IPS DF 6.9 (cell line): ENCODE measurements at regions not wholly inside any gene's neighbourhood (a gene's known extent, or its start where the extent isn't known, plus 50 kb on each side); places are given as distances from the start of the nearest gene placed in this dataset.
"Not testable (repeated sequence)": the region's sequence is repeated elsewhere in the genome, so short reads cannot be mapped to it uniquely, and the experiment has no call there.

Experiments used
- DNase-seq: peaks from one replicate; pipeline ENCODE4 v3.0.0-alpha.2; 2013; ENCODE audit warnings: low read depth, low spot score
- H3K27ac ChIP-seq: one replicate; pipeline ENCODE4 v1.5.1; 2013; ENCODE audit warnings: low read length, control low read depth
- H3K27me3 ChIP-seq: 2 replicates; pipeline ENCODE4 v1.6.1; 2013; ENCODE audit warnings: mild to moderate bottlenecking, low read length; ENCODE audit not compliant: control insufficient read depth, insufficient read depth
- H3K36me3 ChIP-seq: 2 replicates; pipeline ENCODE4 v1.6.1; 2013; ENCODE audit warnings: low read length; ENCODE audit not compliant: control insufficient read depth, insufficient read depth
- H3K4me1 ChIP-seq: 2 replicates; pipeline ENCODE4 v1.6.1; 2013; ENCODE audit warnings: low read length; ENCODE audit not compliant: control insufficient read depth, insufficient read depth
- H3K4me3 ChIP-seq: 2 replicates; pipeline ENCODE4 v1.5.1; 2013; ENCODE audit warnings: mild to moderate bottlenecking, low read length
- H3K9me3 ChIP-seq: 2 replicates; pipeline ENCODE4 v1.6.1; 2013; ENCODE audit warnings: low read length, inconsistent platforms; ENCODE audit not compliant: control insufficient read depth, insufficient read depth
- WGBS: extraction: QIAGEN DNeasy Blood & Tissue Kit; methylation state at CpG from one replicate; pipeline ENCODE4 v1.1.7; 2013; ENCODE audit warnings: mixed read lengths, missing lambda C conversion rate; ENCODE audit not compliant: insufficient read length, insufficient coverage; 5-methylcytosine and 5-hydroxymethylcytosine counted together

DNA sequence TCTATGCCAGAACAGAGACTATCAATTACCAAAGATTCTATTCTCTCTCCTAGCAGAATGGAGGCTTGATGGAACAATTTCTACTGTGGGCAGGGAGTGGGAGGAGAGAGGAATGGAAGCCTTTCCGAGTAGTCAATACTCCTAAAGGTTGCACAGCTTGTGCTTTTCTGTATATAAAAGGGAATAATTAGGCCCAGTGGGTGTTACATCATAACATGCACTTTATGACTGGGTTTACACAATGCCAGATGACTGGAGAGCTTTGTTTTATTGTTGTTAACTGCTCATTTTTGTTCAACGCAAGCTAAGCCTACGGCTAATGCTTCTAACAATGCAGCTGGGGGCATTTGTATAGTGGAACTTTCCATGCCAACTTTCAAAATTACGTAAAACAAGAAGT is 2237.9 kb upstream of the RAG2 start:
- Histone ChIP-seq H3K27ac (no peak overlapping the region), H3K4me3 (no peak overlapping the region), H3K4me1 (no peaks in the 10 kb centered on the region), H3K9me3 (no peaks in the 10 kb centered on the region), H3K36me3 (no peaks in the 10 kb centered on the region), H3K27me3 (no peaks in the 10 kb centered on the region)
- no peak for DNase-seq
- WGBS, result no CpG with 5 or more reads among the region's 4 CpGs

DNA sequence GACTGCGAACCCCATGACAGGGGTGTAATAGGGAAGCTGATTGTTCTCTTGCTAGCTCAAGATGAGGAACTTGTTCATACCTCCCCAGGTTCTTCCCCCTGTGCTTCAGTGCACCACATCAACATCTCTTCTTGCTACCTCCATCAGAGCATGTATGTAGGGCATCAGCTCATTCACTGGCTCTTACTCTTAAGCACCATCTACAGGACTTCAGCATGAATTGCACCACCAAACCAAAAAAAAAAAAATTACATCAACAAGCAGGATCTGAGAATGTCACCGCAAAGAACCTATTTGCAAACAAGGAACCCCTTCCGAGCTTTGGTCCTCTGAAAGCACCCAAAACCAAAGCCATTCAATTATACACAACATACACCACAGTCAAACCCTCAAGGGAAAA is 2226.5 kb upstream of the RAG2 start:
- Histone ChIP-seq H3K27me3 (no peaks in the 10 kb centered on the region), H3K36me3 (no peaks in the 10 kb centered on the region), H3K4me1 (no peaks in the 10 kb centered on the region), H3K9me3 (no peaks in the 10 kb centered on the region), H3K27ac (no peak overlapping the region), H3K4me3 (no peak overlapping the region)
- no CpG with 5 or more reads among the region's 3 CpGs for WGBS
- DNase-seq, result peak; percentile 29

DNA sequence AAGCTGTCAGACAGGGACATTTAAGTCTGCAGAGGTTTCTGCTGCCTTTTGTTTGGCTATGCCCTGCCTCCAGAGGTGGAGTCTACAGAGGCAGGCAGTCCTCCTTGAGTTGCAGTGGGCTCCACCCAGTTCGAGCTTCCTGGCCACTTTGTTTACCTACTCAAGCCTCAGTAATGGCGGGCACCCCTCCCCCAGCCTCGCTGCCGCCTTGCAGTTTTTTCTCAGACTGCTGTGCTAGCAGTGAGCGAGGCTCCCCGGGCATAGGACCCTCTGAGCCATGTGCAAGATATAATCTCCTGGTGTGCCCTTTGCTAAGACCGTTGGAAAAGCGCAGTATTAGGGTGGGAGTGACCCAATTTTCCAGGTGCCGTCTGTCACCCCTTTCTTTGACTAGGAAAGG is 2223.8 kb upstream of the RAG2 start:
- no CpG with 5 or more reads among the region's 9 CpGs for WGBS
- not testable (repeated sequence) for H3K27ac ChIP-seq

DNA sequence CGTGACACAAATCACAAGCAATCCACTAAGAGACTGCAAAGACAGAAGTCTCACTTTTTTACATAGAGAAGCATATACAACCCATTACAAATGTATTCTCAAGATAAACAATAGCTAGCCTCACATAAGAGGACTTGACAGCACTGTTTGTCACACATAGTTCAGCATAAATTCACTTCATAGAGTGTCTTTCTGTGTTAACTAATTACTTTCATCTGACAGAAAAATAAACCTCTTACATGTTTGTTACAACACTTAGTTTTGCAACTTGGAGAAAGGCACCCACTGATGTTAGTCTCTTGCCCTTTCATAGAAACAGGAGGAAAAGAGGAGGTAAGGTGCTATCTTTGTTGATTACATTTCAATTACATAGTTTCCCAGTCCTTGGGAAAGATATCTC is 2221.9 kb upstream of the RAG2 start:
- Histone ChIP-seq H3K36me3 (no peaks in the 10 kb centered on the region), H3K27ac (no peak overlapping the region), H3K27me3 (no peaks in the 10 kb centered on the region), H3K9me3 (no peaks in the 10 kb centered on the region), H3K4me1 (no peaks in the 10 kb centered on the region), H3K4me3 (no peak overlapping the region)
- WGBS, result no CpG with 5 or more reads among the region's 1 CpG
- DNase-seq, result no peak

More for the DNA sequence above, 2223.8 kb upstream of the RAG2 start:
- DNase-seq, H3K4me3 ChIP-seq, H3K9me3 ChIP-seq, H3K27me3 ChIP-seq, H3K4me1 ChIP-seq, H3K36me3 ChIP-seq: not testable (repeated sequence)

DNA sequence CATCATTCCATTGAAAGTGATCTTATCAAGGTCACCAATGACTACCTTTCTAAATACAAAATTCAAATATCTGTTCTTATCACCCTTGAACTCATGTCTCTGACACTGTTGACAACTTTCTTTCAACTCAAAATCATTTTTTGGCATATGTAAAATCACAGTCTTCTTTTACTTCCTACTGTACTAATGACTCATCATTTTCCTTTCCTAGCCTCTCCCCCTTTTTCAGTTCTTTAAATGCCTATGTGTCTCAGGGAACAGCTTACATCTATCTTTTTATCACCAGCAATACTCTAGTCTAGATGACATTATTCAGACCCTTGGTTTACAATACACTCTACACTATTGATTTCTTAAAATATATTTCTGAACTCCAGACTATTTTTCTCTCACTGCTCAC is 2220.7 kb upstream of the RAG2 start:
- no peak overlapping the region for H3K27ac ChIP-seq
- H3K4me1 ChIP-seq, result no peaks in the 10 kb centered on the region
- DNase-seq, result no peak
- no peaks in the 10 kb centered on the region for H3K36me3 ChIP-seq
- H3K9me3 ChIP-seq, result no peaks in the 10 kb centered on the region
- H3K27me3 ChIP-seq, result no peaks in the 10 kb centered on the region
- H3K4me3 ChIP-seq, result no peak overlapping the region

DNA sequence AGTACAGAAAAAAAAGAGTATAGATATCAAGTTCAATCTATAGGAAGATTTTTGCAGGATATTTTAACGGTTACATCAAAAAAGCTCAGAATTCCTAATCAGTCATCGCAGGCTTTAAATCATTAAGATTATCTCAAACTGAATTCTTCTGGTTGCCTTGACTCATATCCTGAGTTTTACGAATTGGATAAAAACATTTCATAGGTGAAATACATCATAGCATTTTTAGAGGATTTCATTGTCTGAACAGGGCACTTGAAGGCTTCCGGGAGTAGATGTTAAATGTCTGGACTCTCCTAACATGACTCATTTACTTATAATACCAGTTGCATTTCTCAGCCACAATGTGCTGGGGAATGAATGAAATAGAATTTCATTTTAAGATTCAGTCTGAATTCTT is 2216.6 kb upstream of the RAG2 start:
- no CpG with 5 or more reads among the region's 4 CpGs for WGBS
- no peaks in the 10 kb centered on the region for H3K36me3 ChIP-seq
- H3K4me1 ChIP-seq, result no peaks in the 10 kb centered on the region

DNA sequence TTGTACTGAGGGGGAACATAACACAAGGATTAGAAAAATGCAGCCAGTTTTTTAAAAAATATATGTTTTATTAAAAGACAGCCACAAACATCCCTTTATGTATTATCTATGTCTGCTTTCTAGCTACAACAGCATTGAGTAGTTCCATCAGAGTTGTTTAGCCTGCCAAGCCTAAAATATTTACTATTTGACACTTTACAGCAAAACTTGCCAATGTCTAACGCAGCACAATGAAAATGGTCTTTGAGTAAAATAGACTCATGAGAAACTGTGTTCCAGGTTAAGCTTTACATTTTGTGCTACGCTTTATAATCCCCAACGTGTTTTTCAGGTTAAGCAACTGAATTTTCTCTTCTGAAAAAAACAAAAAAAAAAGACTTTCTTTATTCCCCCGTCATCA is 2211.5 kb upstream of the RAG2 start:
- Histone ChIP-seq H3K4me3 (no peak overlapping the region), H3K36me3 (no peaks in the 10 kb centered on the region), H3K9me3 (no peaks in the 10 kb centered on the region), H3K27ac (no peak overlapping the region), H3K4me1 (no peaks in the 10 kb centered on the region), H3K27me3 (no peaks in the 10 kb centered on the region)
- WGBS, result no CpG with 5 or more reads among the region's 4 CpGs
- DNase-seq, result no peak

More for the DNA sequence above, 2216.6 kb upstream of the RAG2 start:
- Histone ChIP-seq H3K27me3 (no peaks in the 10 kb centered on the region), H3K9me3 (no peaks in the 10 kb centered on the region), H3K4me3 (no peak overlapping the region), H3K27ac (no peak overlapping the region)
- DNase-seq, result no peak

DNA sequence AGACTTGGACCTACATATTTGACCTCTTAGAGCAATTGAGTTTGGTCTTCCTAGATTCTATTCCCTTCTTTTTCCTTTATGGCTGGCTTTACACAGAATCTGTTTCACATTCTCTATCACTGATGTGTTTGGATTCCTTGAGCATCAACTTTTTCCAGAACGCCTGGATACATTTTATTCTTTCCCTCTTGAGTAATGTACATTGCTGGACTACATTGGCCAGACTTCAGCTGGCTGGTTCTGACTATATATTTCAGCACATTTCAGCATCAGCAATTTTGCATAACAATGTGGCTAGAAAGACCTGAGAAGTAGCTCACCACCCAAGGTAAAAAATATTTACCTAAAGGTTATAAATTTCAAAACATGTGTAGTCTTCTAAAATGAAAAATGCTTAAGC is 2198.2 kb upstream of the RAG2 start:
- Histone ChIP-seq H3K4me3 (no peak overlapping the region), H3K27me3 (no peaks in the 10 kb centered on the region), H3K27ac (no peak overlapping the region), H3K9me3 (no peaks in the 10 kb centered on the region), H3K36me3 (no peaks in the 10 kb centered on the region), H3K4me1 (no peaks in the 10 kb centered on the region)
- WGBS, result no CpG with 5 or more reads among the region's 1 CpG
- no peak for DNase-seq

DNA sequence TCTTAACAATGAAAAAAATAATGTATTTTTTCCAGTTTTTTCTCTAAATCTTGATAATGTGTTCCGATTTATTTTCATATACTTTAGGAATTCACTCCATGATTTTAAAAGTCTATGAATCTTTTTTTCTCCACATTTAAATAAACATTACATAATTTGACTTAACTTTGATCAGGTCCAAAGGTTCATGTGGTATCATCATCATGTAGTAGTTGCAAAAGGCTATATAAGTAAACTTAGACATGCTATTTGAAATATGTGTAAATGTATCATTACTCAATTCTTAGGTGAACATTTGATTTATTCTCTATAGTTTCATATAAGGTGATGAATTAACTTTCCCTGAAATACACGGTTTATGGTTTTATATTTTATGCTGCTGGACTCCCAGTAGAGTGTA is 2197.0 kb upstream of the RAG2 start:
- Histone ChIP-seq H3K4me1 (no peaks in the 10 kb centered on the region), H3K27me3 (no peaks in the 10 kb centered on the region), H3K36me3 (no peaks in the 10 kb centered on the region), H3K9me3 (no peaks in the 10 kb centered on the region), H3K27ac (no peak overlapping the region), H3K4me3 (no peak overlapping the region)
- WGBS, result no CpG with 5 or more reads among the region's 2 CpGs
- no peak for DNase-seq

DNA sequence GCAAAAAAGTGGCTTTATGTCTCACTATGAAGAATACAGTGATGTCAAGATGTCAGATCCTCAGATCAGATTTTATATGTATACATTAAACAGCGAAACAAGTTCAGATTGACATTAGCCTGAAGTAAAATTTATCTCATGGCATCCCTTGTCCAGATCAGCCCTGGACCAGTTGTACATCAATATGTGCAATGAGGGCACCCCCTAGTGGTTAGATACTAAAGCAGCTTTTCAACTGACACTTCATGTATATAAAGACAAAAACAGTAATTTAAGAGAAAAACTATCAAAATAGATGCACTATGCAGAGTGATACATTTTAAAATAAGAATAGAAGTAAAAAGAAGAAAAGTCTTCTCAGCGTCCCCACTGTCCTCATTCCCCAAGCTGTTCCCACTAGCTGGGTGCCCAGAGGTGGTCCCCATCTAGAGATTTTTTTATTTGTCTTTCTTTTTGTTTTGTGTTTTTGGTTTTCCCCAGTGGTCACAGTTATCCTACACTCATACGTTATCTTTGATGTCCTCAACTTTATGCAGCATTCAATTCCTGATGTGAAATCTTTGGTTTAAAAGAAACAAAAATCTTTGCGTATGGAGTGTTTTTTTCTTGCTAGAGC is 2193.4 kb upstream of the RAG2 start:
- H3K27ac ChIP-seq, result no peak overlapping the region
- no peaks in the 10 kb centered on the region for H3K4me1 ChIP-seq
- WGBS, result no CpG with 5 or more reads among the region's 4 CpGs
- peak; percentile 27 for DNase-seq
- H3K27me3 ChIP-seq, result no peaks in the 10 kb centered on the region
- no peaks in the 10 kb centered on the region for H3K9me3 ChIP-seq
- no peaks in the 10 kb centered on the region for H3K36me3 ChIP-seq
- H3K4me3 ChIP-seq, result no peak overlapping the region

DNA sequence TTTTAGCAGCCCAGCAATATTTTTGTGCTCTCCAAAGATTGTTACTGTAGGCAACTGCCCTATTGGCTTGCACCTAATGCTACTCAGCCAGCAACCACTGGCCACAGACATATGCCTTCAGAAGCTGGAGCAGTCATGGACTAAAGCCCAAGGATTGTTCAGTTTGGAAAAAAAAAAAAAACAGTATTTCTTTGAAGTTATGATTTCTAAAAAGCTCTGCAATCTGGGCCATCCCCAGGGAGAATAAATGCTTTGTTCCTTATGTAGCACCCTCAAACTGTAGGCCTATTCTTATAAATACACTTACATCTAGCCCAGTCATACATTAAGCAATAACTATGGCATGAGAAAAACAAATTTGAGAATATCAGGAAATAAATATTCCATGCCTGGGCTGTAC is 2190.5 kb upstream of the RAG2 start:
- Histone ChIP-seq H3K27me3 (no peaks in the 10 kb centered on the region), H3K4me1 (no peaks in the 10 kb centered on the region), H3K36me3 (no peaks in the 10 kb centered on the region), H3K27ac (no peak overlapping the region), H3K4me3 (no peak overlapping the region), H3K9me3 (no peaks in the 10 kb centered on the region)
- DNase-seq, result no peak
